B cell (primary cell): ENCODE measurements at regions not wholly inside any gene's neighbourhood (a gene's known extent, or its start where the extent isn't known, plus 50 kb on each side); places are given as distances from the start of the nearest gene placed in this dataset.

Experiments
- CTCF ChIP-seq: fragments of 200-600 bp; IDR thresholded peaks from one replicate; pipeline ENCODE4 v1.8.0; 2022; ENCODE audit warnings: antibody characterized with exemption, mild to moderate bottlenecking
- EZH2 ChIP-seq: IDR thresholded peaks from 2 replicates; pipeline ENCODE4 v1.6.1; 2012; ENCODE audit warnings: borderline replicate concordance, low read depth, mild to moderate bottlenecking, moderate library complexity, low read length; ENCODE audit not compliant: insufficient read depth, poor library complexity, severe bottlenecking

- TF ChIP-seq CTCF = no peak
- TF ChIP-seq EZH2 = no peak
These were observed 50.2 kb upstream of the DAB2IP start for GRCh38 chr9:121601194-121601593.
